Cardiac muscle cell (in vitro differentiated cells and primary cell): ENCODE measurements at regions not wholly inside any gene's neighbourhood (a gene's known extent, or its start where the extent isn't known, plus 50 kb on each side); places are given as distances from the start of the nearest gene placed in this dataset.

Source experiments
- DNase-seq, 2 donors: peaks; one replicate each; pipeline versions ENCODE4 v3.0.0 to v3.0.0-alpha.2; 2010 to 2017; ENCODE audit warnings: low read depth in 1 of 2, low spot score in 1 of 2
- H3K27ac ChIP-seq: fragments of 200-600 bp; sonication (generic); 2 replicates; pipeline ENCODE4 v1.5.1; 2016
- H3K27me3 ChIP-seq: fragments of 200-600 bp; sonication (generic); 2 replicates; pipeline ENCODE4 v1.6.0; 2016; ENCODE audit warnings: control low read depth
- H3K36me3 ChIP-seq: fragments of 200-600 bp; sonication (generic); 2 replicates; pipeline ENCODE4 v1.5.1; 2016; ENCODE audit warnings: control low read depth
- H3K4me1 ChIP-seq: fragments of 200-600 bp; sonication (generic); 2 replicates; pipeline ENCODE4 v1.8.1; 2017; ENCODE audit warnings: low read depth, mild to moderate bottlenecking, mixed run types
- H3K4me3 ChIP-seq: fragments of 200-600 bp; sonication (generic); 2 replicates; pipeline ENCODE4 v1.5.1; 2016; ENCODE audit warnings: mild to moderate bottlenecking
- H3K9me3 ChIP-seq: fragments of 200-600 bp; sonication (generic); 2 replicates; pipeline ENCODE4 v1.5.1; 2017; ENCODE audit warnings: low read depth, mild to moderate bottlenecking, control low read depth
- CTCF ChIP-seq: IDR thresholded peaks from 2 replicates; pipeline ENCODE4 v1.5.1; 2012; ENCODE audit warnings: low read depth, mild to moderate bottlenecking, low read length

DNA sequence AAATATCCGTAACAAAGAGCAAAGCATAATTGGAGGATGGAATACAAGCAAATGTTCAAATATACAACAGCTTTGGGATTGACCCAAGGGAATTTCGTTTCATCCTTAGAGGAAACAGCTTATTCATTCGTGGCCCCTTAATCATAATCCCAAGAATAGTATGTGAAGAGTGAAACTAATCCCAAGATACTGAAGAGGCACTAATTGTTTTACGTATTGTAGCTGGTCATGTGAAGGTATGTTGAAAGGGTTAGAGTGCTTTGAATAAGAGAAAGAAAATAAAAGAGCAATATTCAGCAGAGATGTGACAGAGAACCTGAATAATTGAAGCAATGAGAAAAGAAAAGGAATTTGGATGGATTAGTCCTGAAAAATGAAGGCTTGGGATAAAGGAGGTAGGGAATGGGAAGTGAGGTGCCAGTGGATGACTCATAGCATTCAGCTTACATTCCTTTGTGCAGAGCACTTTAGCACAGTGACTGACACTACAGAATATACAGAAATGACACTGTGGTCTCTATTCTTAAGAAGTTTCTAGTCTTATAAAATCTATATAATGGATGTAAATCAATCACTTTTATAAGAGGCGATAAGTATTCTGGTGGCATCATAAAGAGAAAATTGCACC, 221.9 kb downstream of the TLR4 start:
- DNase-seq = no peak
- TF ChIP-seq CTCF = no peak
- H3K27me3 ChIP-seq = no peaks in the 10 kb centered on the region

DNA sequence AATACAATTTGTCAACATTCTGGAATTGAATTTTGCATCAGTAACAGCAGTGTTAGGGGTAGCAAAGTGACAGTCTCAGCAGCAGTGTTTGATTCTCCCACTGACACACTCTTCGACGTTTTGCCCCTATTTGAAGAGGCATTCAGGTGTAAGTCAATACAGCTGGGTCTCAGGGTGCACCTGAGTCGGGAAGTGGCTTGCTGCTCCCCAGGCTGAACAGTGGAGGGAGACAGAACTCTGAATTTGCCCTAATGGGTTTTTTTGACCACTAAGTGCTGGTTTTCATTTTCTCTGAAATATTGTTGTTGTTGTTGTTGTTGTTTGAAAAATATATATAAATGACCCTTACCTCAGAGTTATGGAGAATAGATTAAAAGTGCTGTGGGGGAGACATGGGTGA, 223.2 kb downstream of the TLR4 start:
- Histone ChIP-seq H3K27ac (no peak overlapping the region), H3K27me3 (no peaks in the 10 kb centered on the region), H3K4me1 (no peaks in the 10 kb centered on the region), H3K36me3 (no peaks in the 10 kb centered on the region), H3K9me3 (no peaks in the 10 kb centered on the region), H3K4me3 (no peak overlapping the region)
- DNase-seq = no peak
- TF ChIP-seq CTCF = no peak

More for the DNA sequence above, 221.9 kb downstream of the TLR4 start:
- Histone ChIP-seq H3K9me3 (no peaks in the 10 kb centered on the region), H3K27ac (no peak overlapping the region), H3K4me3 (no peak overlapping the region), H3K36me3 (no peaks in the 10 kb centered on the region), H3K4me1 (no peaks in the 10 kb centered on the region)

DNA sequence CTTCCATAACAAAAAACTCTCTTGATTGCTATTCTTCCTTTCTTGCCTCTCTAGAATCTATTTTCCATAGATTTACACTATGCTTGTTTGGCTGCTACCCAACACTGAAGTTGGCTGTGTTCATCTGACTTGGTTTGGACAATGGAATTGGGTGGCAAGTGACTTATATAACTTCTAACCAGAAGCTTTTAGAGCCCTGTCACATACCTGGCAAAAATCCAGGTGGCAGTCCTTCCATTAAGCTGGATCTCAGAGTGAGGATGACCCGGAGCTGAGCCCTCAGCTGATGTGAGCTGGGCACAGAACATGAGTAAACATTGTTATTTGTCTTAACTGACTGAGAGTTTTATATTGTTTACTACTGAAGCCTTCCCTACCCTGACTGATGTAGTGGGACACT, 225.7 kb downstream of the TLR4 start:
- Histone ChIP-seq H3K27ac (no peak overlapping the region), H3K4me3 (no peak overlapping the region), H3K4me1 (no peaks in the 10 kb centered on the region), H3K36me3 (no peaks in the 10 kb centered on the region), H3K9me3 (no peaks in the 10 kb centered on the region), H3K27me3 (no peaks in the 10 kb centered on the region)
- TF ChIP-seq CTCF = no peak
- DNase-seq = no peak

DNA sequence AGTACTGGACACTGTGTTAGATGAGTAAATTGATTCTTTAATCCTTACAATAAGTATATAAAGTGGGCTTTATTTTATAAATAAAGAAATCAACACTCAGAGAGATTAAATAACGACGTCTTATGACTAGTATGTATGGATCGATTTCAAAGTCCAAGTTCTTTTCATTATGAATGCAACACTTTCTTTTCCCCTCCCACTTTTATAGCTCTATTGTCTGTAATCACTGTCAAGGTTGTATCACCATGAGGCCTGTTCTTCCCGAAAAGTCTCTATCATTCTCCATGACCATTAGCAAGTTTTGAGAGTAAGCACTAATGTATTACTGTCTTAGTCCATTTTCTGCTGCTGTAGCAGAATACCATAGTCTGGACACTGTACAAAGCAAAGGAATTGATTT, 228.4 kb downstream of the TLR4 start:
- no peak for DNase-seq
- Histone ChIP-seq H3K36me3 (no peaks in the 10 kb centered on the region), H3K27ac (no peak overlapping the region), H3K9me3 (no peaks in the 10 kb centered on the region), H3K27me3 (no peaks in the 10 kb centered on the region), H3K4me3 (no peak overlapping the region), H3K4me1 (no peaks in the 10 kb centered on the region)
- TF ChIP-seq CTCF = no peak

- no peak overlapping the region for H3K27ac ChIP-seq
- H3K36me3 ChIP-seq = no peaks in the 10 kb centered on the region
- H3K4me1 ChIP-seq = no peaks in the 10 kb centered on the region
- no peaks in the 10 kb centered on the region for H3K27me3 ChIP-seq
- TF ChIP-seq CTCF = no peak
- H3K9me3 ChIP-seq = no peaks in the 10 kb centered on the region
- H3K4me3 ChIP-seq = no peak overlapping the region
- no peak for DNase-seq
These were observed 232.3 kb downstream of the TLR4 start for GRCh38 chr9:117936185-117937130.
